ENCODE measurements at regions not wholly inside any gene's neighbourhood (a gene's known extent, or its start where the extent isn't known, plus 50 kb on each side); places are given as distances from the start of the nearest gene placed in this dataset.

GRCh38 chr7:68038621-68039314 is 1042.1 kb downstream of the TYW1 start:
- no peak overlapping the region for H3K4me2 ChIP-seq
- no peaks in the 10 kb centered on the region for H3K4me1 Mint-ChIP-seq
- H4K20me1 ChIP-seq (replicated peaks; ENCODE audit: insufficient read depth): no peaks in the 10 kb centered on the region
- H3F3A ChIP-seq (replicated peaks; ENCODE audit: low read depth): no peaks in the 10 kb centered on the region
- peaks cover 1% of the 10 kb centered on the region for H3K27me3 Mint-ChIP-seq (ENCODE audit: insufficient read depth, low read depth, poor library complexity)
- no peaks in the 10 kb centered on the region for H3K27me3 ChIP-seq (ENCODE audit: insufficient read depth)
- peaks cover 100% of the 10 kb centered on the region for H3K9me3 Mint-ChIP-seq
- no peak overlapping the region for H2AFZ ChIP-seq
- no peak overlapping the region for H3K27ac Mint-ChIP-seq
- H3K36me3 ChIP-seq (ENCODE audit: insufficient read depth): peaks cover 8% of the 10 kb centered on the region; the same call in 1 of the 2 replicates
- H3K4me3 ChIP-seq: no peak overlapping the region
- H3K9me2 ChIP-seq (ENCODE audit: insufficient read depth): no peaks in the 10 kb centered on the region
- DNase-seq (ENCODE audit: low spot score): no peak
- H3K36me3 Mint-ChIP-seq (ENCODE audit: low read depth): peaks cover 49% of the 10 kb centered on the region
- H3K27ac ChIP-seq (ENCODE audit: low read depth): no peak overlapping the region
- no peaks in the 10 kb centered on the region for H3K4me1 ChIP-seq (ENCODE audit: insufficient read depth)
- TF ChIP-seq, protein P1, sequence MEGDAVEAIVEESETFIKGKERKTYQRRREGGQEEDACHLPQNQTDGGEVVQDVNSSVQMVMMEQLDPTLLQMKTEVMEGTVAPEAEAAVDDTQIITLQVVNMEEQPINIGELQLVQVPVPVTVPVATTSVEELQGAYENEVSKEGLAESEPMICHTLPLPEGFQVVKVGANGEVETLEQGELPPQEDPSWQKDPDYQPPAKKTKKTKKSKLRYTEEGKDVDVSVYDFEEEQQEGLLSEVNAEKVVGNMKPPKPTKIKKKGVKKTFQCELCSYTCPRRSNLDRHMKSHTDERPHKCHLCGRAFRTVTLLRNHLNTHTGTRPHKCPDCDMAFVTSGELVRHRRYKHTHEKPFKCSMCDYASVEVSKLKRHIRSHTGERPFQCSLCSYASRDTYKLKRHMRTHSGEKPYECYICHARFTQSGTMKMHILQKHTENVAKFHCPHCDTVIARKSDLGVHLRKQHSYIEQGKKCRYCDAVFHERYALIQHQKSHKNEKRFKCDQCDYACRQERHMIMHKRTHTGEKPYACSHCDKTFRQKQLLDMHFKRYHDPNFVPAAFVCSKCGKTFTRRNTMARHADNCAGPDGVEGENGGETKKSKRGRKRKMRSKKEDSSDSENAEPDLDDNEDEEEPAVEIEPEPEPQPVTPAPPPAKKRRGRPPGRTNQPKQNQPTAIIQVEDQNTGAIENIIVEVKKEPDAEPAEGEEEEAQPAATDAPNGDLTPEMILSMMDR (conservative IDR thresholded peaks at IDR 0.05; ENCODE audit: low read depth in 2 of 2): no peak
- no peak for TF ChIP-seq ETS1 (IDR thresholded peaks at IDR 0.05)
- no peak for TF ChIP-seq CREB1 (CRISPR knock-in tag; IDR thresholded peaks at IDR 0.05; ENCODE audit: low read depth)
- no peak for TF ChIP-seq ZNF462 (CRISPR knock-in tag; IDR thresholded peaks at IDR 0.05)
- no peak for TF ChIP-seq POLR2AphosphoS5 (IDR thresholded peaks at IDR 0.05; ENCODE audit: low read depth)
- TF ChIP-seq, protein P2, sequence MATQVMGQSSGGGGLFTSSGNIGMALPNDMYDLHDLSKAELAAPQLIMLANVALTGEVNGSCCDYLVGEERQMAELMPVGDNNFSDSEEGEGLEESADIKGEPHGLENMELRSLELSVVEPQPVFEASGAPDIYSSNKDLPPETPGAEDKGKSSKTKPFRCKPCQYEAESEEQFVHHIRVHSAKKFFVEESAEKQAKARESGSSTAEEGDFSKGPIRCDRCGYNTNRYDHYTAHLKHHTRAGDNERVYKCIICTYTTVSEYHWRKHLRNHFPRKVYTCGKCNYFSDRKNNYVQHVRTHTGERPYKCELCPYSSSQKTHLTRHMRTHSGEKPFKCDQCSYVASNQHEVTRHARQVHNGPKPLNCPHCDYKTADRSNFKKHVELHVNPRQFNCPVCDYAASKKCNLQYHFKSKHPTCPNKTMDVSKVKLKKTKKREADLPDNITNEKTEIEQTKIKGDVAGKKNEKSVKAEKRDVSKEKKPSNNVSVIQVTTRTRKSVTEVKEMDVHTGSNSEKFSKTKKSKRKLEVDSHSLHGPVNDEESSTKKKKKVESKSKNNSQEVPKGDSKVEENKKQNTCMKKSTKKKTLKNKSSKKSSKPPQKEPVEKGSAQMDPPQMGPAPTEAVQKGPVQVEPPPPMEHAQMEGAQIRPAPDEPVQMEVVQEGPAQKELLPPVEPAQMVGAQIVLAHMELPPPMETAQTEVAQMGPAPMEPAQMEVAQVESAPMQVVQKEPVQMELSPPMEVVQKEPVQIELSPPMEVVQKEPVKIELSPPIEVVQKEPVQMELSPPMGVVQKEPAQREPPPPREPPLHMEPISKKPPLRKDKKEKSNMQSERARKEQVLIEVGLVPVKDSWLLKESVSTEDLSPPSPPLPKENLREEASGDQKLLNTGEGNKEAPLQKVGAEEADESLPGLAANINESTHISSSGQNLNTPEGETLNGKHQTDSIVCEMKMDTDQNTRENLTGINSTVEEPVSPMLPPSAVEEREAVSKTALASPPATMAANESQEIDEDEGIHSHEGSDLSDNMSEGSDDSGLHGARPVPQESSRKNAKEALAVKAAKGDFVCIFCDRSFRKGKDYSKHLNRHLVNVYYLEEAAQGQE (IDR thresholded peaks at IDR 0.05; ENCODE audit: unreplicated experiment): no peak
- no peak for TF ChIP-seq EZH2phosphoT487 (IDR thresholded peaks at IDR 0.05; ENCODE audit: unreplicated experiment)
- no peak for TF ChIP-seq STAT1 (IDR thresholded peaks at IDR 0.05; ENCODE audit: unreplicated experiment)
- no peak overlapping the region for H3K4me3 Mint-ChIP-seq
- no peaks in the 10 kb centered on the region for H3K79me2 ChIP-seq (replicated peaks; ENCODE audit: insufficient read depth)
- ATAC-seq: no peak
